Mucosa of rectum (tissue), 2 donors: ENCODE measurements at regions not wholly inside any gene's neighbourhood (a gene's known extent, or its start where the extent isn't known, plus 50 kb on each side); places are given as distances from the start of the nearest gene placed in this dataset.

Experiments
- H3K27ac ChIP-seq, 2 donors: one replicate each; pipeline ENCODE4 v1.7.0; 2013; ENCODE audit warnings: inconsistent platforms in 2 of 2, low read depth in 2 of 2, low read length in 2 of 2
- H3K27me3 ChIP-seq, 2 donors: one replicate each; pipeline ENCODE4 v1.7.0; 2013; ENCODE audit warnings: low read length in 2 of 2; ENCODE audit not compliant: control insufficient read depth in 2 of 2, insufficient read depth in 2 of 2
- H3K36me3 ChIP-seq, 2 donors: one replicate each; pipeline ENCODE4 v1.7.0; 2013; ENCODE audit warnings: low read length in 2 of 2; ENCODE audit not compliant: control insufficient read depth in 2 of 2, insufficient read depth in 2 of 2
- H3K4me1 ChIP-seq, 2 donors: one replicate each; pipeline ENCODE4 v1.7.0; 2013; ENCODE audit warnings: low read length in 2 of 2, mild to moderate bottlenecking in 1 of 2; ENCODE audit not compliant: control insufficient read depth in 2 of 2, insufficient read depth in 2 of 2
- H3K4me3 ChIP-seq, 2 donors: one replicate each; pipeline ENCODE4 v1.7.0; 2013; ENCODE audit warnings: low read length in 2 of 2
- H3K9ac ChIP-seq, 2 donors: one replicate each; pipeline ENCODE4 v1.7.0; 2013; ENCODE audit warnings: low read length in 2 of 2, low read depth in 1 of 2, mild to moderate bottlenecking in 1 of 2
- H3K9me3 ChIP-seq, 2 donors: one replicate each; pipeline ENCODE4 v1.7.0; 2013; ENCODE audit warnings: low read length in 2 of 2; ENCODE audit not compliant: control insufficient read depth in 2 of 2
- donor health status: healthy.
- donor health status: Normal muscosa, but diverticular disease.

DNA sequence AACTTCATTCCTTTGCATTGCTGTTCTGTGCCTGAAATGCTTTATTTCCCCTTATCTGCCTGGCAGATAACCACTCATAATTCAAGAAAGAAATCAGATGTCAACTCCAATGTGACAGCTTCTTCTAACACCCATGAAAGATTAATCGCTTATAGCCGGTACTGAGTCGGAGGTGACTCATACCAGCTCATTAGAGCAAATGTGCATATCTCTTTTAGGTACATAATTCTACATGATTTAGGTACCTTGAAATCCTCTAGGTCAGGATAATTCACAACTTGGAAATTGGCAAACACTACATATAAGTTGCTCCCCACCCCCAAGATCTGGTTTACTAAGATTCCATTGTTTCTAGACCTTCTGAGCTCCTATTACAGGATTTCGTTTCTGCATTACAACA is 554.4 kb upstream of the SORCS1 start:
- Histone ChIP-seq H3K9ac (no peak overlapping the region), H3K27ac (no peak overlapping the region), H3K36me3 (no peaks in the 10 kb centered on the region), H3K4me1 (no peaks in the 10 kb centered on the region), H3K9me3 (no peaks in the 10 kb centered on the region), H3K27me3 (no peaks in the 10 kb centered on the region), H3K4me3 (no peak overlapping the region)

DNA sequence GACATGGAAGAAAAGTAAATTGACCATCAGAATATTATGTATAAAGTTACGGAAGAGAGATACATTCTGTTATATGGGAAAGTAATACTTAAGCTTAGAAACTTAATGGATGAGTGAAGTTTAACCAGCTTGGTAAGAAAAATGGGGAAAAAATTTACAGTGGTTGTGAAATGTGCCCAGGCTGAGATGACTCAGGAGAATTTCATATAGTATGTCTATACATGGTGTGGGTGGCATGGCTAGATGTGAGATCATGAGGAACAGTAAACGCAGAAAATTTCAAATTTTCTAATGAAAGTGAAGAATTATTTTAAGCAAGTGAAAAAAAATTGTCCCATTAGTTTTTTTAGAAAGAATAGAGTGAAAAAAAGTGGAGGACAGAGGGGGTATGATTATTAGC is 552.5 kb upstream of the SORCS1 start:
- Histone ChIP-seq H3K27ac (no peak overlapping the region), H3K9me3 (no peaks in the 10 kb centered on the region), H3K4me1 (no peaks in the 10 kb centered on the region), H3K27me3 (no peaks in the 10 kb centered on the region), H3K9ac (no peak overlapping the region), H3K4me3 (no peak overlapping the region), H3K36me3 (no peaks in the 10 kb centered on the region)

DNA sequence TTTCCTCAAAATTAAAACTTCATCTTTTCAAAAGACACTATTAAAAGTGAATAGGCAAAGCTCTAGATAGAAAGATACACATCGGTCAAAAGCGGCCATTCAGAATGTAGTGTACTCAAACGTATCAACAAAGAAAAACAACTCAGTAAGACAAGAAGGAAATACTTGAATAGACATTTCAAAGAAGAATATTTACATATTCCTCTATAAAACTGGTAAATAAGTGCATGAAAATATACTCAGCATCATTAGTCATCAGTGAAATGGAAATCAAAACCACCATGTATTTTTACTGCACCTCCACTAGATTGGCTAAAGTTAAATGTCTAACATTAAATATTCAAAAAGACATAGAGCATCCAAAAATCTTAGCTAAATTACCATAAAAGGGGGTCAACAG is 551.1 kb upstream of the SORCS1 start:
- Histone ChIP-seq H3K9me3 (no peaks in the 10 kb centered on the region), H3K9ac (no peak overlapping the region), H3K27ac (no peak overlapping the region), H3K4me3 (no peak overlapping the region), H3K4me1 (no peaks in the 10 kb centered on the region), H3K27me3 (no peaks in the 10 kb centered on the region), H3K36me3 (no peaks in the 10 kb centered on the region)

DNA sequence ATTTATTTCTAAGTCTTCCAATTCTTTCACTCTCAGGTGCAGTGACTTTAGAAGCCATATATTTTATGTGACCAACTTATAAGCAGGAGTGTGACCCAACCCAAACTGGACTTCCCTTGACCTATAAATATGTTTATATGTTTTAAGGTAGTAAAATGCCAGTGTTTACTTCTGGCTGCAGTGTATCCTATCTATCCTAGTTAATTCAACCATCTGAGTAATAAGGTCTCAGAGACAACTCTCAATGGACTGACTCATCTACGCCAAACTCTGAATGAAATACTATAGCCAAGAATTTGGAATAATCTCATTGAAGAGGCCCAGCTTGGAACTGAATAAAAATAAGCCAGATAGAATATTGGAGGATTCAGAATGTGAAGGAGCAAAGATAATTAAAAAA is 544.5 kb upstream of the SORCS1 start:
- Histone ChIP-seq H3K27me3 (no peaks in the 10 kb centered on the region), H3K4me3 (no peak overlapping the region), H3K27ac (no peak overlapping the region), H3K9me3 (no peaks in the 10 kb centered on the region), H3K9ac (no peak overlapping the region), H3K4me1 (no peaks in the 10 kb centered on the region), H3K36me3 (no peaks in the 10 kb centered on the region)

DNA sequence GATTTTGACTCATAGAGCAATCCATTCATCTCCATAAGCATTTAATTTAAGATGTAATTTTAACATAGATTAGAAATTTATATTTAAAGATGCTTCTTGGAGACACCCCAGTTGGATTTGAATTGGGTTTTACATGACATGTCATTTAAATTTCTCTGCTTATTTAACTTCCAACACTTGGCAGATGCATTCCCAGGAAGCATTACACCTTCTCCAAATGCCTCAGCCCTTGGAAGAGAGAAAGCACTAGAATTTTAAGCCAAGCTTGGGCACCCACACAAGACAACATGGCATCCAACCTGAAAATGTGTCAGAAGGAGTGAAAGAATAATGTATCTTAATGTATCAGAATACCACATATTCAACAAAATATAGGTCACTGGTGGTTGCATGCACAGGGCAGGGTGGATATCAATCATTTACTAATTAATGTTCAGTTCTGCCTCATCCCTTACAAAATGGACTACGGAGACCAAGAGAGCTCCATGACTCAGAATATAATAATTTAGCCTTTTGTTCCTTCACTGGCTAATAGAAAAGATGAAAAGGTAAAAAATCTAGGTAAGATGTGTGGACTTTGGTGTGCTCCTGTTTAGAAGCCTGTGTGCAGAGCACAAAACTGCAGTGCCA is 541.7 kb upstream of the SORCS1 start:
- no peak overlapping the region for H3K9ac ChIP-seq
- no peaks in the 10 kb centered on the region for H3K36me3 ChIP-seq
- H3K9me3 ChIP-seq: no peaks in the 10 kb centered on the region
- no peak overlapping the region for H3K27ac ChIP-seq
- H3K27me3 ChIP-seq: no peaks in the 10 kb centered on the region
- no peak overlapping the region for H3K4me3 ChIP-seq
- no peaks in the 10 kb centered on the region for H3K4me1 ChIP-seq

DNA sequence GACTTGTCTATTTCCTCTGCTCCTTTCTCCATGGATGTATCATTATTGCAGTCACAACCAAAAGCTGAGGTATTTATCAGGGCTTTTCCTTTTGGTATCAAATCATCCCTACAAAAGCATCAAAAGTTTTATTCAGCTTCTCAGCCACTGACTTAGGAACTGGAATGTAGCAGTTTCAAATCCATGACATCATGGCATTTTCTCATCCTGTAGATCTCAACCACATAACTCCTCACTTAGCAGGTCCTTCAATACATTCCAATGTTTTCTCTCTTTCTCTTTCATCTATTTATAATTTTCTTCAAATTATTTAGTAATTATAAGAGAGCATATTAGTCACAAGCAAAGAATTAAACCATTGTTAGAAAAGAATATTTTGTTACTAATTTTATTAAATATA is 537.4 kb upstream of the SORCS1 start:
- no peak overlapping the region for H3K9ac ChIP-seq
- no peak overlapping the region for H3K27ac ChIP-seq
- H3K9me3 ChIP-seq: no peaks in the 10 kb centered on the region
- no peaks in the 10 kb centered on the region for H3K4me1 ChIP-seq
- H3K27me3 ChIP-seq: no peaks in the 10 kb centered on the region
- no peak overlapping the region for H3K4me3 ChIP-seq
- no peaks in the 10 kb centered on the region for H3K36me3 ChIP-seq

DNA sequence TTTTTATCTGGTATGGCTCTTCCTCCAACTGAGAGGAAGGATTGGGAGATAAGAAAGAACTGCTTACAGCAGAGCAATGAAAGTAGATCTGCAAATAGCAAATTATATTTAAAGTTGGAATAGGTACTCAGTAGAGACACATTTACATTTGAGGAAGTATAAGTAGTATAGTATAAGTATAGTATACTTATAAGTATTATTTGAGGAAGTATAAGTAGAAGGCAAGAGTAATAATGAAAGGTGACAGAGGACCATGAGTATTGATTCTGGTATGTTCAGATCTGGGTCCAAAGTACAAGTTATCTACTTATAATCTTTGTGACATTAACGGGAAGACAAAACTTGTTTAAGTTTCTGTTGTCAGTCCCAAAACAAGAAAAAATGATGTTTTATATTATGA is 527.6 kb upstream of the SORCS1 start:
- no peak overlapping the region for H3K4me3 ChIP-seq
- H3K36me3 ChIP-seq: no peaks in the 10 kb centered on the region
- no peak overlapping the region for H3K9ac ChIP-seq
- no peaks in the 10 kb centered on the region for H3K27me3 ChIP-seq
- no peak overlapping the region for H3K27ac ChIP-seq
- no peaks in the 10 kb centered on the region for H3K4me1 ChIP-seq
- no peaks in the 10 kb centered on the region for H3K9me3 ChIP-seq

DNA sequence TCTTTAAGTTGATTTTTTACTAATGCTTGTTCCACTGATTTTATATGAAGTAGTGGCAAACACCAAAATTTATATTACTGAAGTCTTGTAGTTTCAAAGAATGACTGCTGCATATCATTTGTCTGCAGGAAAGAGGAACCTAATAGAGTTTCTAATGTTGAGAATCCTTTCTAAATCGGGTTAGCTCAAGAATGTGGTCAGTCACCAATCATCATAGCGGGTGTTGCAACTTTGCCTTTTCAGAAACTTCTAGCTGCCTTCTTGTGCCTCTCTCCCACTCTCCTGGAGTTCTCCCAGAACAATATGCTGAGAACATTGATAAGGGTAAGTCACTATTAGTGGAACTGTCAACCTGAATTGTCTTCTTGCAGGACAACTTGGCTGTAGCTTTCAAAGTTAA is 524.8 kb upstream of the SORCS1 start:
- H3K9me3 ChIP-seq: no peaks in the 10 kb centered on the region
- H3K4me1 ChIP-seq: no peaks in the 10 kb centered on the region
- H3K9ac ChIP-seq: no peak overlapping the region
- H3K27ac ChIP-seq: no peak overlapping the region
- no peak overlapping the region for H3K4me3 ChIP-seq
- H3K27me3 ChIP-seq: no peaks in the 10 kb centered on the region
- H3K36me3 ChIP-seq: no peaks in the 10 kb centered on the region

DNA sequence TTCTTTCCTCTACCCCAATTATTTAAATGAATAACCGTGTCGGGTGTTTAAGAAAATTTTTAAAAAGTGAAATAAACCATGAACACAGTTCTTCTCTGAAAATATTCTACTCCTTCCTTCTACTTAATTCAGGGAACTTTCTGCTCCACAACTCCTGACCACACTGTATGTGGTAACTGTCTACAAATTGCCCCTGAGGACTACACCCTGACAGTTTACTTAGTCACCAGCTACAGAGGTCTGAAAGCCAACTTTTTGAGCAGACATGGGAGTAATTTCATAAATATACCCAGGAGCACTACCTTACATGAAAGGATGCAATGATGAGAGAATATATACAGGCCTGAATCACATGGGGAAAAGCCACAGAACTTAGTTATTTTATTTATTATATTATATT is 523.2 kb upstream of the SORCS1 start:
- Histone ChIP-seq H3K9ac (no peak overlapping the region), H3K27ac (no peak overlapping the region), H3K9me3 (no peaks in the 10 kb centered on the region), H3K4me1 (no peaks in the 10 kb centered on the region), H3K4me3 (no peak overlapping the region), H3K27me3 (no peaks in the 10 kb centered on the region), H3K36me3 (no peaks in the 10 kb centered on the region)

DNA sequence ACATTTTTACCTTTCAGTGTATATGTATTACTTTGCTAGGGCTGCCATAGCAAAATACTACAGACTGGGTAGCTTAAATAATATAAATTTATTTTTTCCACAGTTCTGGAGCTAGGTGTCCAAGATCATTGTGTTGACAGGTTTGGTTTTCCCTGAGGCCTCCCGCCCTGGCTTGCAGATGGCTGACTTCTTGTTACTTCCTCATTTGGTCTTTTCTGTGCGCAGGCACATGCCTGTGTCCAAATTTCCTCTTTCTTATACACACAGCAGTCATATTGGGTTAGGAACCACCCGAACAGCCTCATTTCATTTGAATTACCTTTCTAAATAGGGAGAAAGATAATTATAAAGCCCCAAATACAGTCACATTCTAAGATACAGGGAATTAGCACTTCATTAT is 521.6 kb upstream of the SORCS1 start:
- no peak overlapping the region for H3K27ac ChIP-seq
- H3K27me3 ChIP-seq: no peaks in the 10 kb centered on the region
- no peak overlapping the region for H3K9ac ChIP-seq
- H3K36me3 ChIP-seq: no peaks in the 10 kb centered on the region
- H3K4me1 ChIP-seq: no peaks in the 10 kb centered on the region
- no peak overlapping the region for H3K4me3 ChIP-seq
- H3K9me3 ChIP-seq: no peaks in the 10 kb centered on the region

DNA sequence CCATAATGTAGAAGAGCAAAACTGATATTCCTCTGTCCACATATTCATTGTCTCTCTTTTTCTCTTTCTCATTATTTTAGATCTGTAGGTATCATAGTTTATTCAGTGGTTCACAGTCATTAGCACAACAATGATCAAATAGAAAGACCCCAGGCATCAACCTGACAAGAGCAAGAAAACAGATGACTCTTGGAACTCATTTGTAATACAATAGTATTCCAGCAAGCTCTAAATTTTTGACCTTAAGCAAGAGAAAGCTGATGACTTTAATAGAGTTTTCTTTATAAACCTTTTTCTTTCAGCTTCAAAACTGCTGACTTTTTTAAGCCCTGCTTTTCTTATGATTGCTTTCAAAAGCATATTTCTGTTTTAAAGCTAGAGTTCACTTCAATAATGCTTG is 507.5 kb upstream of the SORCS1 start:
- Histone ChIP-seq H3K9ac (no peak overlapping the region), H3K4me3 (no peak overlapping the region), H3K27ac (no peak overlapping the region), H3K9me3 (no peaks in the 10 kb centered on the region), H3K36me3 (no peaks in the 10 kb centered on the region), H3K4me1 (no peaks in the 10 kb centered on the region), H3K27me3 (no peaks in the 10 kb centered on the region)
